Sigmoid colon (tissue), 6 donors: ENCODE measurements at regions not wholly inside any gene's neighbourhood (a gene's known extent, or its start where the extent isn't known, plus 50 kb on each side); places are given as distances from the start of the nearest gene placed in this dataset.

ENCODE experiments used
- DNase-seq: peaks from one replicate; pipeline ENCODE4 v3.0.0-alpha.2; 2019
- H3K27ac ChIP-seq, 4 donors: fragments of 200-600 bp; sonication (generic); one replicate each; pipeline ENCODE4 v1.5.1; 2016 to 2019; ENCODE audit warnings: mild to moderate bottlenecking in 1 of 4
- H3K27me3 ChIP-seq, 3 donors: fragments of 200-600 bp; sonication (generic); one replicate each; pipeline ENCODE4 v1.5.1; 2019; ENCODE audit warnings: mild to moderate bottlenecking in 1 of 3
- H3K36me3 ChIP-seq, 4 donors: fragments of 200-600 bp; sonication (generic); one replicate each; pipeline ENCODE4 v1.5.1; 2016 to 2019
- H3K4me1 ChIP-seq, 4 donors: fragments of 200-600 bp; sonication (generic); one replicate each; pipeline ENCODE4 v1.5.1; 2017 to 2019
- H3K4me3 ChIP-seq, 4 donors: fragments of 200-600 bp; sonication (generic); one replicate each; pipeline ENCODE4 v1.5.1; 2017 to 2019; ENCODE audit warnings: mild to moderate bottlenecking in 2 of 4, moderate library complexity in 1 of 4
- H3K9me3 ChIP-seq, 4 donors: fragments of 200-600 bp in 3 of 4; sonication (generic) in 3 of 4; one replicate each; pipeline versions ENCODE4 v1.5.1 to v1.6.1; 2013 to 2019
- EP300 ChIP-seq, 4 donors: sonication (generic); formaldehyde crosslinking; IDR thresholded peaks; one replicate each; pipeline ENCODE4 v1.6.1; 2017; ENCODE audit warnings: antibody characterized with exemption in 4 of 4
- POLR2A ChIP-seq, 2 donors: fragments of 450-650 bp; IDR thresholded peaks; one replicate each; pipeline ENCODE4 v1.6.1; 2016; ENCODE audit warnings: antibody characterized with exemption in 2 of 2, mild to moderate bottlenecking in 2 of 2, moderate library complexity in 2 of 2
- POLR2AphosphoS5 ChIP-seq, 4 donors: sonication (generic); formaldehyde crosslinking; IDR thresholded peaks; one replicate each; pipeline ENCODE4 v1.6.1; 2017; ENCODE audit warnings: antibody characterized with exemption in 4 of 4
- WGBS, 2 donors: extraction: QIAGEN DNeasy Blood & Tissue Kit; methylation state at CpG; one replicate each; pipeline ENCODE4 v1.1.7; 2013; 5-methylcytosine and 5-hydroxymethylcytosine counted together
- intact Hi-C: fragments of 100-400 bp; cut with DNase I; formaldehyde crosslinking; loops from one replicate; pipeline ENCODE4 v1.15.1; 2023
- TF ChIP-seq, protein P1 (sequence below), 4 experiments: fragments of 450-650 bp in 3 of 4; fragments of 200-600 bp in 1 of 4; IDR thresholded peaks; one replicate each; pipeline ENCODE4 v1.5.1; 2016 to 2019; ENCODE audit warnings: antibody characterized with exemption in 4 of 4, mild to moderate bottlenecking in 3 of 4, moderate library complexity in 2 of 4
- donor health status: healthy with polysubstance abuse.
- donor health status: healthy.

GRCh38 chr1:182270731-182271130 is 120.9 kb downstream of the GLUL start:
- no peak for DNase-seq
- 24 to 62% methylated on average over 1 of the region's 1 CpG for WGBS, 2 donors
- Histone ChIP-seq H3K4me3 (no peak overlapping the region), H3K27me3 (no peaks in the 10 kb centered on the region), H3K9me3 (no peaks in the 10 kb centered on the region), H3K36me3 (no peaks in the 10 kb centered on the region), H3K4me1 (no peaks in the 10 kb centered on the region), H3K27ac (no peak overlapping the region)
- TF ChIP-seq POLR2AphosphoS5 (IDR thresholded peaks at IDR 0.05) = no peak
- TF ChIP-seq POLR2A (IDR thresholded peaks at IDR 0.05) = no peak
- TF ChIP-seq EP300 (IDR thresholded peaks at IDR 0.05) = no peak
- TF ChIP-seq, protein P1, sequence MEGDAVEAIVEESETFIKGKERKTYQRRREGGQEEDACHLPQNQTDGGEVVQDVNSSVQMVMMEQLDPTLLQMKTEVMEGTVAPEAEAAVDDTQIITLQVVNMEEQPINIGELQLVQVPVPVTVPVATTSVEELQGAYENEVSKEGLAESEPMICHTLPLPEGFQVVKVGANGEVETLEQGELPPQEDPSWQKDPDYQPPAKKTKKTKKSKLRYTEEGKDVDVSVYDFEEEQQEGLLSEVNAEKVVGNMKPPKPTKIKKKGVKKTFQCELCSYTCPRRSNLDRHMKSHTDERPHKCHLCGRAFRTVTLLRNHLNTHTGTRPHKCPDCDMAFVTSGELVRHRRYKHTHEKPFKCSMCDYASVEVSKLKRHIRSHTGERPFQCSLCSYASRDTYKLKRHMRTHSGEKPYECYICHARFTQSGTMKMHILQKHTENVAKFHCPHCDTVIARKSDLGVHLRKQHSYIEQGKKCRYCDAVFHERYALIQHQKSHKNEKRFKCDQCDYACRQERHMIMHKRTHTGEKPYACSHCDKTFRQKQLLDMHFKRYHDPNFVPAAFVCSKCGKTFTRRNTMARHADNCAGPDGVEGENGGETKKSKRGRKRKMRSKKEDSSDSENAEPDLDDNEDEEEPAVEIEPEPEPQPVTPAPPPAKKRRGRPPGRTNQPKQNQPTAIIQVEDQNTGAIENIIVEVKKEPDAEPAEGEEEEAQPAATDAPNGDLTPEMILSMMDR (IDR thresholded peaks at IDR 0.05) = no peak
- intact Hi-C loops = no loop called here

DNA sequence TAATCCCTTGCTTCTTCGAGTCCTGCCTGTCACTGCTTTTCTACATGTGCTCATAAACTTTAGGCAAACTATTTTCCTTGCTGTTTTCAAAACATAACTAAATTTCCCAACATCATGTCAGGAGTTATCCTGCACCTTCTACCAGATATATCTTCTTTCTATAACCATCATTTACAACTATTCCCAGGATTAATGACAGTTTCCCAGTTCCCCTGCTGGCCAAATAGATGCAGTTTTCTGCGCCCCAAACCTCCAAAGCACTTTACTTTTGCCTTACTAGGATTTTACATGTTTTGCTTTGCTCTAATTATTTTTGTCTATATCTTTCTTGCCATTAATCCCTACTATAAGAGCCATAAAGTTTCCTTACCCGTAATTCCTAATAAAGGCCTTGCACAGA is 122.5 kb downstream of the GLUL start:
- Histone ChIP-seq H3K27me3 (no peaks in the 10 kb centered on the region), H3K9me3 (no peaks in the 10 kb centered on the region), H3K27ac (no peak overlapping the region), H3K36me3 (no peaks in the 10 kb centered on the region), H3K4me3 (no peak overlapping the region), H3K4me1 (no peaks in the 10 kb centered on the region)
- TF ChIP-seq EP300 (IDR thresholded peaks at IDR 0.05) (no peak), POLR2A (IDR thresholded peaks at IDR 0.05) (no peak), POLR2AphosphoS5 (IDR thresholded peaks at IDR 0.05) (no peak)
- TF ChIP-seq, protein P1 (IDR thresholded peaks at IDR 0.05) = no peak
- intact Hi-C loops = no loop called here
- no peak for DNase-seq
- WGBS, 2 donors = 95 to 96% methylated on average over 3 of the region's 3 CpGs

DNA sequence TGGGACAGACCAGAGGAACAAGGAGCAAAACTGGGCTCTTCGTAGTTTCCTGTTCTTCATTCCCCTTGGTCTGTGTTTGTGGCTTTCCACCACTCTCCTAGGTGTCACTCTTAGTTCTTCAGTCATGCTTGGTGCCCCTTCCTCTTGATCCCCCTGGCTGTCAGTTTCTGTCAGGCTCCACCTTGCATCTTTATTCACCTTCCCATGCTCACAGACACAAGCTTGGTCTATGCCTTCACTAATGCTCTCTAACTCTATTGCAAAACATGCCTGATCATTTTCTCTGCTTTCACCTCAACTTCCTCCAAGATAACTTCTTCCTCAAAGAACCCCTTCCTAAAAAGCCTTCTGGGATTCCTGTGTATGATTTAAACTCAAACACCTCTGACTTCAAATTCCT is 122.9 kb downstream of the GLUL start:
- WGBS, 2 donors = 77 to 96% methylated on average over 1 of the region's 1 CpG
- intact Hi-C loops = no loop called here
- TF ChIP-seq POLR2A (IDR thresholded peaks at IDR 0.05) (no peak), POLR2AphosphoS5 (IDR thresholded peaks at IDR 0.05) (no peak), EP300 (IDR thresholded peaks at IDR 0.05) (no peak)
- TF ChIP-seq, protein P1 (IDR thresholded peaks at IDR 0.05) = no peak
- Histone ChIP-seq H3K36me3 (no peaks in the 10 kb centered on the region), H3K4me3 (no peak overlapping the region), H3K27me3 (no peaks in the 10 kb centered on the region), H3K4me1 (no peaks in the 10 kb centered on the region), H3K9me3 (no peaks in the 10 kb centered on the region), H3K27ac (no peak overlapping the region)
- no peak for DNase-seq

GRCh38 chr1:182264185-182264584 is 127.4 kb downstream of the GLUL start:
- no peak for DNase-seq
- no peaks in the 10 kb centered on the region for H3K36me3 ChIP-seq
- H3K4me3 ChIP-seq = no peak overlapping the region
- no peak overlapping the region for H3K27ac ChIP-seq
- WGBS, 2 donors = 90 to 91% methylated on average over 1 of the region's 1 CpG
- no peaks in the 10 kb centered on the region for H3K4me1 ChIP-seq
- TF ChIP-seq, protein P1 (IDR thresholded peaks at IDR 0.05) = no peak
- TF ChIP-seq POLR2A (IDR thresholded peaks at IDR 0.05) (no peak), POLR2AphosphoS5 (IDR thresholded peaks at IDR 0.05) (no peak), EP300 (IDR thresholded peaks at IDR 0.05) (no peak)
- intact Hi-C loops = no loop called here
- H3K9me3 ChIP-seq = no peaks in the 10 kb centered on the region
- H3K27me3 ChIP-seq = no peaks in the 10 kb centered on the region

DNA sequence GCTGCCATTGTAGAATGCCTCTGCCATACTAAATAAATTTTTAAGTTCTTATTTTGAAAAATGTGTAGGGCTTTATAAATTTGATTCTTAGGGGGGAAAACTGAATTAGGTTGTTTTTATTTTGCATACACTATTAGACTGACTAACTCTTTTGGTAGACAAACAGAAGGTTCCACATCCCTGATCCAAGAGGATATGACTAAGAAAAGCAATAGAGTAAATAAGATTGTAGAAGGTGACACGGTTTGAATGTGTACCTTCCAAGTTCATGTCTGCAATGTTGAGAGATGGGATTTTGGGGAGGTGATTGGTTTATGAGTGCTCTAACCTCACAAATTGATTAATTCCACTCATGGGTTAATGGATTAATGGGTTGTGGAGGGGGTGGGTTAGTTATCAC is 127.9 kb downstream of the GLUL start:
- intact Hi-C loops = no loop called here
- H3K36me3 ChIP-seq = no peaks in the 10 kb centered on the region
- H3K4me3 ChIP-seq = no peak overlapping the region
- whole genome bisulfite sequencing, 2 donors = 33 to 62% methylated on average over 1 of the region's 1 CpG
- no peak for TF ChIP-seq POLR2AphosphoS5 (IDR thresholded peaks at IDR 0.05)
- TF ChIP-seq, protein P1 (IDR thresholded peaks at IDR 0.05) = no peak
- no peak for TF ChIP-seq EP300 (IDR thresholded peaks at IDR 0.05)
- TF ChIP-seq POLR2A (IDR thresholded peaks at IDR 0.05) = no peak
- H3K27ac ChIP-seq = no peak overlapping the region
- H3K27me3 ChIP-seq = no peaks in the 10 kb centered on the region
- DNase-seq = no peak
- no peaks in the 10 kb centered on the region for H3K9me3 ChIP-seq
- H3K4me1 ChIP-seq = no peaks in the 10 kb centered on the region
